ENCODE measurements at regions not wholly inside any gene's neighbourhood (a gene's known extent, or its start where the extent isn't known, plus 50 kb on each side); places are given as distances from the start of the nearest gene placed in this dataset.
"Not testable (repeated sequence)": the region's sequence is repeated elsewhere in the genome, so short reads cannot be mapped to it uniquely, and the experiment has no call there.

DNA sequence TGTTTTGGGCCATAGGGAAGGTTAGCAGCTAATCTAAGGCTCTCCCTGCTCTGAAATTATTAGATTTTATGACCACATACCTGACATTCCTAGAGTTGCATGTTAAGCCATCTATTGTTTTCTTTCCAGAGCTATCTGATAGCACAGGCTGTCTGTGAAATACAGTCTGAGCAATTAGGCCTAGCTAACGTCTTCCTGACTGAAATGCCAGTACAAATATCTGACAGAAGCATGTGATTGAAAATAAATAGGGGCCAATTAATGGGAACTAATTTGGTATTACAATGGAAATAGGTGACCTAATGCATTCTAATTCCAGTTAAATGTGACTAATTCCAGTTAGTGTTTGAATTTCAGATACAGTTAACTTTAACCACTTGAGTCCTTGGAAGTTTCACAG, 115.2 kb downstream of the C12orf75 start:
- TF ChIP-seq, protein P1, sequence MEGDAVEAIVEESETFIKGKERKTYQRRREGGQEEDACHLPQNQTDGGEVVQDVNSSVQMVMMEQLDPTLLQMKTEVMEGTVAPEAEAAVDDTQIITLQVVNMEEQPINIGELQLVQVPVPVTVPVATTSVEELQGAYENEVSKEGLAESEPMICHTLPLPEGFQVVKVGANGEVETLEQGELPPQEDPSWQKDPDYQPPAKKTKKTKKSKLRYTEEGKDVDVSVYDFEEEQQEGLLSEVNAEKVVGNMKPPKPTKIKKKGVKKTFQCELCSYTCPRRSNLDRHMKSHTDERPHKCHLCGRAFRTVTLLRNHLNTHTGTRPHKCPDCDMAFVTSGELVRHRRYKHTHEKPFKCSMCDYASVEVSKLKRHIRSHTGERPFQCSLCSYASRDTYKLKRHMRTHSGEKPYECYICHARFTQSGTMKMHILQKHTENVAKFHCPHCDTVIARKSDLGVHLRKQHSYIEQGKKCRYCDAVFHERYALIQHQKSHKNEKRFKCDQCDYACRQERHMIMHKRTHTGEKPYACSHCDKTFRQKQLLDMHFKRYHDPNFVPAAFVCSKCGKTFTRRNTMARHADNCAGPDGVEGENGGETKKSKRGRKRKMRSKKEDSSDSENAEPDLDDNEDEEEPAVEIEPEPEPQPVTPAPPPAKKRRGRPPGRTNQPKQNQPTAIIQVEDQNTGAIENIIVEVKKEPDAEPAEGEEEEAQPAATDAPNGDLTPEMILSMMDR (IDR thresholded peaks at IDR 0.05) = no peak
- DNase-seq = no peak
- Histone ChIP-seq H3K4me1 (ENCODE audit: control insufficient read depth in 1 of 2, insufficient read depth in 2 of 2, low read length in 2 of 2) (no peaks in the 10 kb centered on the region), H3K36me3 (replicated peaks in 1 of 2; ENCODE audit: control insufficient read depth in 1 of 2, insufficient read depth in 2 of 2, low read length in 2 of 2) (no peaks in the 10 kb centered on the region), H3K4me2 (replicated peaks; ENCODE audit: extremely low read depth, low read length, poor library complexity, severe bottlenecking) (no peak overlapping the region), H3K27me3 (ENCODE audit: control insufficient read depth in 2 of 2, insufficient read depth in 2 of 2, low read length in 2 of 2) (peaks cover 11 to 22% of the 10 kb centered on the region in 2 donors), H3K27ac (ENCODE audit: low read depth in 1 of 2, low read length in 2 of 2) (no peak overlapping the region), H3K9me3 (replicated peaks in 1 of 2; ENCODE audit: control insufficient read depth in 1 of 2, insufficient read depth in 1 of 2, low read length in 2 of 2) (no peaks in the 10 kb centered on the region), H2AFZ (ENCODE audit: insufficient read depth, low read depth, low read length, poor library complexity, severe bottlenecking) (no peak overlapping the region), H3K9ac (ENCODE audit: insufficient read depth, low read length, poor library complexity, severe bottlenecking) (no peak overlapping the region), H3K4me3 (replicated peaks in 1 of 3; ENCODE audit: low read depth in 2 of 3, low read length in 3 of 3) (no peak overlapping the region), H3K79me2 (ENCODE audit: insufficient read depth, low read length) (no peaks in the 10 kb centered on the region), H4K20me1 (ENCODE audit: insufficient read depth, low read length) (no peaks in the 10 kb centered on the region)
- H3K9me3 Mint-ChIP-seq = peaks cover 0 to 4% (median 2%) of the 10 kb centered on the region in 7 donors
- peaks cover 4 to 12% (median 10%) of the 10 kb centered on the region in 3 donors for H3K27me3 Mint-ChIP-seq (ENCODE audit: low read depth in 3 of 3)
- intact Hi-C loops (cut with micrococcal nuclease) = no loop called here
- H3K4me1 Mint-ChIP-seq = no peaks in the 10 kb centered on the region
- H3K27ac Mint-ChIP-seq = no peak overlapping the region
- whole genome bisulfite sequencing (ENCODE audit: insufficient coverage) = 80% methylated on average over 1 of the region's 1 CpG
- no peak overlapping the region for H3K4me3 Mint-ChIP-seq
- no peaks in the 10 kb centered on the region for H3K36me3 Mint-ChIP-seq

DNA sequence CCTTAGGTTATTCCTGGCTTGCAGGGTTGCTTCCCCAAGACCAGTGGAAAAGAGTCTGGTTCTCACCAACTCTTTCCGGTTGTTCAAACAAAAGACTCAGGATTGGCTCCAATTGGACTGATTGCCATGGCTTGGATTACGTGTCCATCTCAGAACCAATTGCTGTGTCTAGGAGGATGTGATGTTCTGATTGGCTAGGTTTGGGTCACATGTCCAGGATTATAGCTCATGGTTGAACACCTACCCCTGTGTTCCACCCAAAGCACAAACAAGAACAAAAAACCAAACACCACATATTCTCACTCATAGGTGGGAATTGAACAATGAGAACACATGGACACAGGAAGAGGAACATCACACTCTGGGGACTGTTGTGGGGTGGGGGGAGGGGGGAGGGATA, 116.0 kb downstream of the C12orf75 start:
- H4K20me1 ChIP-seq (ENCODE audit: insufficient read depth, low read length); H3K4me3 ChIP-seq (replicated peaks in 1 of 3; ENCODE audit: low read depth in 2 of 3, low read length in 3 of 3); H3K36me3 Mint-ChIP-seq; H3K27ac ChIP-seq (ENCODE audit: low read depth in 1 of 2, low read length in 2 of 2); H3K4me2 ChIP-seq (replicated peaks; ENCODE audit: extremely low read depth, low read length, poor library complexity, severe bottlenecking); H3K4me3 Mint-ChIP-seq; H3K9ac ChIP-seq (ENCODE audit: insufficient read depth, low read length, poor library complexity, severe bottlenecking); H3K79me2 ChIP-seq (ENCODE audit: insufficient read depth, low read length); H3K27ac Mint-ChIP-seq; DNase-seq; H3K9me3 Mint-ChIP-seq; H3K4me1 Mint-ChIP-seq; H3K36me3 ChIP-seq (replicated peaks in 1 of 2; ENCODE audit: control insufficient read depth in 1 of 2, insufficient read depth in 2 of 2, low read length in 2 of 2); H3K9me3 ChIP-seq (replicated peaks in 1 of 2; ENCODE audit: control insufficient read depth in 1 of 2, insufficient read depth in 1 of 2, low read length in 2 of 2); intact Hi-C loops (cut with micrococcal nuclease); H2AFZ ChIP-seq (ENCODE audit: insufficient read depth, low read depth, low read length, poor library complexity, severe bottlenecking); H3K4me1 ChIP-seq (ENCODE audit: control insufficient read depth in 1 of 2, insufficient read depth in 2 of 2, low read length in 2 of 2): not testable (repeated sequence)
- peaks cover 4 to 12% (median 6%) of the 10 kb centered on the region in 3 donors for H3K27me3 Mint-ChIP-seq (ENCODE audit: low read depth in 3 of 3)
- peaks cover 11 to 22% of the 10 kb centered on the region in 2 donors for H3K27me3 ChIP-seq (ENCODE audit: control insufficient read depth in 2 of 2, insufficient read depth in 2 of 2, low read length in 2 of 2)
- WGBS (ENCODE audit: insufficient coverage) = 83% methylated on average over 2 of the region's 2 CpGs
